GM18517 (cell line): ENCODE measurements at regions not wholly inside any gene's neighbourhood (a gene's known extent, or its start where the extent isn't known, plus 50 kb on each side); places are given as distances from the start of the nearest gene placed in this dataset.
"Not testable (repeated sequence)": the region's sequence is repeated elsewhere in the genome, so short reads cannot be mapped to it uniquely, and the experiment has no call there.

Source experiments
- ATAC-seq: cut with Tn5 transposase; IDR thresholded peaks from one replicate; pipeline ENCODE4 v1.9.1; 2021; ENCODE audit warnings: mild to moderate bottlenecking, moderate library complexity; ENCODE audit not compliant: unreplicated experiment

GRCh38 chr4:184335520-184335919, 117.8 kb upstream of the ENPP6 start:
- no peak for ATAC-seq

- not testable (repeated sequence) for ATAC-seq
These were observed 115.8 kb upstream of the ENPP6 start for GRCh38 chr4:184333446-184333845.

DNA sequence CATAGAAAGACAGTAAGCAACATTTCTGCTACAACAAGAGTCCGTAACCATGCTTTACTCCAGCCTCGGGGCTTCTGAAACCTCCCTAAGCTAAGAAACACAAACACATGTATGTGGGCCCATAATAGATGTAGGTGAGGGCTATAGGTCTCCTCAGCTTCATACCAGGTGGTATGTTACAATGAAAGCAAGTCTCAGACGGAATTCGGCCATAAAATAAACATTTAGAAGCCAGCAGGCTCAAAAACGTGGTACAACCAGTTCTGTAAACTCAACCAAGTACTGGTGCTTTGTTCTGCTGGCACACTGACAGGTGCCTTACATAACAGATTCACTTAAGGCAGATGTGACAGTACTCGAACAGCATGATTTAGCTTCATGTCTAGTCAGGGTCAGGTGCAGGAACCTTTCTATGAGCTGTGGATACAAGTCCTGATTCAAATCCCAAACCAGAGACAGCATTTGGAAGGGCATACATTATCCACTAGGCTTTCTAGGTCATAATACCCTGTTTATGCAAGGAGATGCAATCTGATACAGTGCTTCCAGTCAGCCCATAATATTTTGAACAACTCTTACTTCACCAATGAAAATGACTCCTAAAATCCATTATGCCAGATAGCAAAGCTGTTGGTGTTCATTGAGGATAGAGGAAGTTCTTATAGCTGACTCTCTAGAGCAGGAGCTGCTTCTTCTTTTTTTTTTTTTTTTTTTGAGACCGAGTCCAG, 113.8 kb upstream of the ENPP6 start:
- no peak for ATAC-seq

DNA sequence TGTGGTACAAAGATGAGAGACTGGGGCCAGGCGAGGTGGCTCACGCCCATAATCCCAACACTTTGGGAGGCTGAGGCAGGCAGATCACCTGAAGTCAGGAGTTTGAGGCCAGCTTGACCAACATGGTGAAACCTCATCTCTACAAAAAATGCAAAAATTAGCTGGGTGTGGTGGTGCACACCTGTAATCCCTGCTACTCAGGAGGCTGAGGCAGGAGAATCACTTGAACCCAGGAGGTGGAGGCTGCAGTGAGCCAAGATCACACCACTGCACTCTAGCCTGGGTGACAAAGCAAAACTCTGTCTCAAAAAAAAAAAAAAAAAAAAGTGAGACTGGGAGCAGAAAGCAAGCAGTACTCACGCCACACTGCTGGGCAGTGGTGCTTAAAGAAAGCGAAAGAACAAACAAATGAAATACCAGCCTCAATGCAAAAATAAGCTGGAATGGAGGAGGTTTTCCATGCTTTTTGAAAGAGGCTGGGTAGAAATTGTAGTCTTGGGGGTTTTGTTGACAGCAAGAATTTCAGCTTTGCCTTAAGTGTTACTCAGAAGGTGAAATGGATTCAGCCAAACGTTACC, 112.9 kb upstream of the ENPP6 start:
- ATAC-seq, result not testable (repeated sequence)

GRCh38 chr4:184329659-184330400, 112.2 kb upstream of the ENPP6 start:
- ATAC-seq, result peak; percentile 52

DNA sequence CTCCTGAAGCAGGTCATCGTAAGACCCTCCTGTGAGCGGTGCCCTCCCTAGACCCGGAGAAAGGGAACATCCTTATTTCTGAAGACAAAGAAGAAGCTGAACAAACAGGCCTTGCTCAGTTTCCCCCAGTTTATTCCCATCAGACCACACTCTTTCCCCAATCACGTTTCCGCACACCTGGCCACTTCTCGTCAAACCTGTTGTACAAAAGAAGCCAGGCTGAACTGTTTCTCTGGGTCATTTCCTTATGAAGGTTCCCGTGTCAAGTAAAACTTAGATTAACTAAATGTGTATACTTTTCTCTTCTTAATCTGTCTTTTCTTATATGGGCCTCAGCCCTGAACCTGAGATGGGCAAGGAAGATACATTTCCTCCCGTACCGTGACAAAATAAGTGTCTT, 111.6 kb upstream of the ENPP6 start:
- ATAC-seq, result no peak

DNA sequence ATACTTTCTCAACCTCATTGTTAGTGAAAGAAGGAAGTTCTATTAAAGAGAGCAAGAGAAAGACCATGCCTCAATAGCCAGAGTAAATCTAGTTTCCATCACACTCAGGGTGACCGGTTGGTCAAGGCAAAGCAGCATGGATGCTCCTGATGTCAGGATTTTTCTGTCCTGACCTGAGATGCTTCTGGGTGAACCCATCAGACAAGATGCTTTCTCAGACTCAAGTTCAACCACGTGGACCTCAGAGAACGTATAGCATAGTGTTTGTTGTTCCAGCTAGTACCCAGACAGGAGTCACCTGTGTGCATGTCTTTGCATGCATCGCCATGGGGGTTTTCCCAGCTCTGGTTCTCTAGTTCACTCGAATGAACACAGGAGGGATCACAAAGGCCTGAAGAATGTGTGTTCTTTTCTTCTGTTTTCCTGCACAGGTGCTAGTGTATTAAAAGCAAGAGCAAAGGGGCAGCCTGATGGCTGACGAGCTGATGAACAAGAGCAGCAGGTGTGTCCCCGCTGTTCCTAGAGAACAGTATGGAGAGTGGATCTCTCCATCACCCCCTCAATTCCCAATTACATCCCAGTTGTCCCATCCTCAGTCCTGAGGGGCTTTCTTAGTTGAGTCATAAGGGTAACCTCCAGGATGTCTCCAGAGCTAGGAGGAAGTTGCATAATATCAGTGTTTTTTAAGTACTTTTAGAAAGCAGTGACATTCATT, 110.5 kb upstream of the ENPP6 start:
- ATAC-seq, result peak; percentile 83

DNA sequence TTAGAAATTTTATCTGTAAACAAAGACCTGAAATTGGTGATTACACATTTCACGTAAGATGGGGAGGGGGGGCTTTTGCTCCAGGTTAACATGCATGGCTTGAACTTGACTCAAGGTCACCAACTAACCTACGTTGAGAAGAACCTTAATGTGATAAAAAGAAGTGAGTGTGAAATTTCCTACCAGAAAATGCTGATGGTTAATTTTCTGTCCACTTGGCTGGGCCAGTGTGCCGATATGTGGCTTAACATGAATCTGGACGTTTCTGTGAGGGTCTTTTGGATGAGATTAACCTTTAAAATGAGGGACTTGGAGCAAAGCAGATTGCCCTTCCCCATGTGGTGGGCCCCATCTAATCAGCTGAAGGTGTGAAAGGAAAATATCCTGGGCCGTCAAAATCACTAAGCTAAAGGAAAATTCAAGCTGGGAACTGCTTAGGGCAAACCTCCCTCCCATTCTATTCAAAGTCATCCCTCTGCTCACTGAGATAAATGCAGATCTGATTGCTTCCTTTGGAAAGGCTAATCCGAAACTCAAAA, 107.3 kb upstream of the ENPP6 start:
- ATAC-seq, result no peak

DNA sequence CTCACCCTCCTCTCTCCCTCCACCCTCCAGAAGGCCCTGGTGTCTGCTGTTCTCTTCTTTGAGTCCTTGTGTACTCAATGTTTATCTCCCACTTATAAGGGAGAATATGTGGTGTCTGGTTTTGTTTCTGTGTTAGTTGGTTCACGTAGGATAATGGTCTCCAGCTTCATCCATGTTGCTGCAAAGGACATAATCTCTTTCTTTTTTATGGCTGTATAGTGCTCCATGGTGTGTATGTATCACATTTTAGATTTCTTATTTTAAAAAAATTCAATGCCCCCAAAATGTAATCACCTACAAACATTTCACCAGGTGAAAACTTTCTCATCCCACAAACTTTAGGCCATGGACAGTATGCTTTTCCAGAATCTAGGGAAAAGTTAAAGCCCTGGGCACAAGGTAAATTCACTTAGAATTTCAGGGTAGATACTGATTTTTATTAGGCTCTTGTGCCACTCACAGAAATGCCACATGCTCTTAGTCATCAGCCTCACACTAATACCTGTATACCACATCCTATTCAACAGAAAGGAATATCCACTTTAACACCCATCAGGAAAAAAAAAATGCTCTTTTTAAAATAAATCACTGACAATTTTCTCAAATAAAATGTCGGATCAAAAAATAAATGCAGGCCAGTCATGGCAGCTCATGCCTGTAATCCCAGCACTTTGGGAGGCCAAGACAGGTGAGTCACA, 104.8 kb upstream of the ENPP6 start:
- ATAC-seq, result no peak

DNA sequence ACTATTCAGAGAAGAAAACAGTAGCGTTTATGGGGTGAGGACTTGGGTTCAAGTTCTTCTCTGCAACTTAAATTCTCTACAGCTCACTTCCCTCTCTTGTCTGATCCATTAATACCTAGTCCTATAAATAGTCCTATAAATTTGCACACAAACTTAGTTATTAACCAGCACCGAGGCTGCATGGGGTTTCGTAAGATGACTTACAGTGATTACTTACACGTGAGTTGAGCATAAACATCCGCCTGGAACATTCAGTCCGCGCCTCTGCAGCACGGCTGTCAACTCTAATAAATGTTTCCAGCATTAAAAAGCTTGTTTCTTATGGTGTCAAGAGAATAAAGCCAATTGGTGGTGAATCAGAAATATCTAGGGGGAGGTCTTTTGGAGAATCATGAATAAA, 103.0 kb upstream of the ENPP6 start:
- no peak for ATAC-seq

GRCh38 chr4:184318852-184319251, 101.2 kb upstream of the ENPP6 start:
- ATAC-seq, result no peak

- ATAC-seq, result no peak
These were observed 99.7 kb upstream of the ENPP6 start for GRCh38 chr4:184317234-184317918.

DNA sequence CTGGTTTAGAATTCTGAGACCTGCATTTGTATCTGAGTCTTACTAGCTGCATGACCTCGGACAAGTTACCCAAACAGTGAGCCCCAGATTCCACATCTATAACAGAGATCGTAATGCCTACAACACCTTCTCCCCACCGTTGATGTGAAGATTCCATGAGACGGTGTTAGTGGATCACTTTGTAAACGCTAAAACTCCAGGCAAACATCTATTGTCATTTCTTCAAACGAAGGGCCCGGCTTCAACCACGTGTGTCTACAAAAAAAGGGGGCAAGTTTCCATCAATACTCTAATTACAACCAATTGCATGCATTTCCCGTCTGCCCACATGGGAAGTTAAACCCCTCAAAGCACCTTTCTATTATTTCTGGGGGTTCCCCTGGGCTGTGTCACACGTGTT, 99.1 kb upstream of the ENPP6 start:
- no peak for ATAC-seq

DNA sequence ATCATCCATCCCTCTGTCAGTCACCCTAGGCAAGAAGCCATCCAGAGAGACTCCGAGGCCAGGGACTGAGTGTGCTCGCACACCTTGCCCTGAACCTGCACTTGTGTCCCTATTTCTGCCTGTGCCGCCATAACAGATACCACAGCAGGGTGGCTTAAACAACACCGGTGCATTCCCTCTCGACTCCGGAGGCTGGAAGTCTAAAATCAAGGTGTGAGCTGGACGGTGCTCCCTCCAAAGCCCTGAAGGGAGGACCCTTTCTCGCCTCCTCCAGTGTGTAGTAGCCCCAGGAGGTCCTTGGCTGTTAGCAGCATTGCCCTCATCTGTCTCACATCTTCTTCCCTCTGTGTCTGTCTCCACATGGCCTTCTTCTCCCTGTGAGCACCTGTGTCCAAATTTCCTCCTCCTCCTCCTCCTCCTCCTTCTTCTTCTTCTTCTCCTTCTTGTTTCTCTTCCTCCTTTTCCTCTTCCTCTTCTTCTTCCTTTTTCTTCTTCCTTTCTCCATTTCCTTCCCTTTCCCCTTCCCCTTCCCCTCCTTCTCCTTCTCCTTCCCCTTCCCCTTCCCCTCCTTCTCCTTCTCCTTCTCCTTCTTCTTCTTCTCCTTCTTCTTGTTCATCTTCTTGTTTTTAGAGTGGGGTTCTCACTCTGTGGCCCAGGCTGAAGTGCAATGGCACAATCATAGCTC, 98.1 kb upstream of the ENPP6 start:
- ATAC-seq, result no peak

DNA sequence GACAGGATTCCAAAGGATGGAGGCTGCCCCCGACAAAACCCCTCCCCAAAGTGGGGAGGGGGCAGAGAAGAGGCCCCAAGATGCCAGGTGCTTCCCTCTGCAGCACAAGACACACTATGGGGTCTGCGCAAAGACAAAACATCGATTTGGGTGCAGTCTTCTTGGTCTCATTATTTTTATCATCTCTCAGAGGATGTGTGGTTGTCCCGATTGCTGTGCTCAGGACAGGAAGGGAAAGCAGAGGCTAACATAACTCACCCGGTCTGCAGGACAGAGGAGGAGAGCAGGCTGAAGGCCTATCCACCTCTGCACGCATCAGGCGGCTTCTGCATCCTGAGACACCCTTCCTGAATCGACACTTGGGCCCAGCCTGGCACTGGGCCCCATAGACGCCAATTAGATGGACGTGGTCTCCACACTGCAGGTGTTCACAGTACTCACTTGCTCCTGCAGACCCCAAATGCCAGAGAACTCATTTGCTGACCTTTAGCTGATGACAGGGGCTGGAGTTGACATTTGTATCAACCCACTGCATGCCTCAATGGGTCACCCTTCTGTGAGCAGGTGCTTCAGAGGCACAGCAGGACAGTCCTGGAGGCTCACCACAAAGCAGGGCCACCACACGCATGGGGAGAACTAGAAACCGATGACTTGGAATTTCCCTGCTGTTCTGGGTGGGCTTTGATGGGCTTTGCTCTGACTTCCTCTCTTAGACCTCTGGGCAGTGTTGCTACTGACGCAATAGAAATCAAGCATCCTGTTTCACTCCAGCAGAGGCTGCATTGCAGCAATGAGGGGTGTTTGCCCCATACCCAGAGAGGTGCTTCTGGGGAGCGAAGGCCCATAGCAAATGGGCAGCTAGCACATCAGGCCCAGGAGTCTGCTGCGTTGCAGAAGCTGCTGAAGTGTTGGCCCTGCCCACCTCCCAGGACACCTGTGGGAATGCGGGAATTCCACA, 96.3 kb upstream of the ENPP6 start:
- ATAC-seq, result peak; percentile 77

GRCh38 chr4:184313058-184313581, 95.4 kb upstream of the ENPP6 start:
- ATAC-seq, result no peak

DNA sequence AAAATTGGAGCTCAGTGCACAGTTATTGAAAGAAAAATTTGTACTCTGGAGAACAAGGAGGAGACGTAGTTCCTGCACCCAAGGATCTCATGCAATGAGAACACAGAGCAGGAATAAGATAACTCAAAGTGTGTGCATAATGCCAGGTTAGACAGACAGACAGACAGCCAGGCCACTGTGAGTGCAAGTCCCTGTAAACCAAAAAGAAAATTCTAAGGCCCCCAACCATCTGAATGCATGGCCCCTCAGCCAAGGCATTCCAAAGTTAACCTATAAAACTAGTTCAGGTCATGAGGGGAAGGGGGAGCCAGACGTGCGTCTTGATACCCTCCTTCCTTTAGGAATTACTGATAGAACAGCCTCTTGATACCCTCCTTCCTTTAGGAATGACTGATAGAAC, 94.5 kb upstream of the ENPP6 start:
- ATAC-seq, result no peak
